Testis (tissue), 2 donors: ENCODE measurements at regions not wholly inside any gene's neighbourhood (a gene's known extent, or its start where the extent isn't known, plus 50 kb on each side); places are given as distances from the start of the nearest gene placed in this dataset.

Experiments used
- POLR2A ChIP-seq: fragments of 450-650 bp; IDR thresholded peaks from one replicate; pipeline ENCODE4 v1.6.1; 2017; ENCODE audit warnings: antibody characterized with exemption, mild to moderate bottlenecking, moderate library complexity
- TF ChIP-seq, protein P1 (sequence below), 3 experiments: fragments of 450-650 bp in 2 of 3; fragments of 200-600 bp in 1 of 3; sonication (generic) in 1 of 3; IDR thresholded peaks; one replicate each; pipeline ENCODE4 v1.5.1; 2016 to 2019; ENCODE audit warnings: antibody characterized with exemption in 3 of 3, mild to moderate bottlenecking in 2 of 3, moderate library complexity in 1 of 3

DNA sequence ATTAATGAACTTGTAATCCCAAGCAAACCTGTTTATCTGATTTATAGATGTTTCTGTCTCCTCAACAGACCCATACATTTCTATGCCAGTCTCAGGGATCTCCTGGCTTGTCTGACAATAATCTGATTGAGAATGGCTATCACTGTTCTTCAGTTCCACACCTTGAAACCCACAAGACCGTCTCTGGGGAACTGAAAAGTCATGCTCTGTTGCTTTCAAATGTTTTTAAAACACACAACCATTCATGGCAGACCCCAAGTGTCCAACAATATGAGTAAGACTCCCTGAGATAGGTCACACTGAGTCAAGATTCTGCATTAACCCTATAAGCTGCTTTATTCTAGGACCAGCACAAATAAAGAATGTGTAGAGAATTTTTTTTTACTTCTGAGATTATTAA, 611.2 kb upstream of the PLXNA2 start:
- TF ChIP-seq POLR2A: no peak
- TF ChIP-seq, protein P1, sequence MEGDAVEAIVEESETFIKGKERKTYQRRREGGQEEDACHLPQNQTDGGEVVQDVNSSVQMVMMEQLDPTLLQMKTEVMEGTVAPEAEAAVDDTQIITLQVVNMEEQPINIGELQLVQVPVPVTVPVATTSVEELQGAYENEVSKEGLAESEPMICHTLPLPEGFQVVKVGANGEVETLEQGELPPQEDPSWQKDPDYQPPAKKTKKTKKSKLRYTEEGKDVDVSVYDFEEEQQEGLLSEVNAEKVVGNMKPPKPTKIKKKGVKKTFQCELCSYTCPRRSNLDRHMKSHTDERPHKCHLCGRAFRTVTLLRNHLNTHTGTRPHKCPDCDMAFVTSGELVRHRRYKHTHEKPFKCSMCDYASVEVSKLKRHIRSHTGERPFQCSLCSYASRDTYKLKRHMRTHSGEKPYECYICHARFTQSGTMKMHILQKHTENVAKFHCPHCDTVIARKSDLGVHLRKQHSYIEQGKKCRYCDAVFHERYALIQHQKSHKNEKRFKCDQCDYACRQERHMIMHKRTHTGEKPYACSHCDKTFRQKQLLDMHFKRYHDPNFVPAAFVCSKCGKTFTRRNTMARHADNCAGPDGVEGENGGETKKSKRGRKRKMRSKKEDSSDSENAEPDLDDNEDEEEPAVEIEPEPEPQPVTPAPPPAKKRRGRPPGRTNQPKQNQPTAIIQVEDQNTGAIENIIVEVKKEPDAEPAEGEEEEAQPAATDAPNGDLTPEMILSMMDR (IDR thresholded peaks at IDR 0.05): no peak
